HG02970 (cell line): ENCODE measurements at regions not wholly inside any gene's neighbourhood (a gene's known extent, or its start where the extent isn't known, plus 50 kb on each side); places are given as distances from the start of the nearest gene placed in this dataset.

Source experiments
- ATAC-seq: cut with Tn5 transposase; IDR thresholded peaks from one replicate; pipeline ENCODE4 v1.9.1; 2021; ENCODE audit warnings: mild to moderate bottlenecking, moderate library complexity, moderate number of reproducible peaks; ENCODE audit not compliant: unreplicated experiment, low FRiP score

DNA sequence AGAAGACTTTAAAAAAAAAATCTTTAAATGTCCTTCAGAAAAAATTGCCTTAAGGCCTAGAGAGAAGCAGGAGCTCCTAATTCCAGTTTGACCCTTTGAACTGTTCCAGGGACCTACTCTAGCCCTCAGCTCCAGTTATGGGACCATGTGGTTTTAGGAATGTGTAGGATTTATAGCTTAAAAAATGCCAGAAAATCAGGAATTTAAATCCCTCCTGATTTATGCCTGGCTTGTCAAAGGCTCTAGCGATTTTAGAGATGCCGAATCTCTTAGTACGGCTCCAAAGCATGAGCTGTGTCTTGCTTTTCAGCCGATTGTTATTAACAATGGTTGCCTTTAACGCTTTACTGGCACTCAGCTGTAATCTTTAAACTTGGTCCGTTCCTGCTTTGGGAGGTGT, 130.6 kb upstream of the NPVF start:
- ATAC-seq, result no peak

DNA sequence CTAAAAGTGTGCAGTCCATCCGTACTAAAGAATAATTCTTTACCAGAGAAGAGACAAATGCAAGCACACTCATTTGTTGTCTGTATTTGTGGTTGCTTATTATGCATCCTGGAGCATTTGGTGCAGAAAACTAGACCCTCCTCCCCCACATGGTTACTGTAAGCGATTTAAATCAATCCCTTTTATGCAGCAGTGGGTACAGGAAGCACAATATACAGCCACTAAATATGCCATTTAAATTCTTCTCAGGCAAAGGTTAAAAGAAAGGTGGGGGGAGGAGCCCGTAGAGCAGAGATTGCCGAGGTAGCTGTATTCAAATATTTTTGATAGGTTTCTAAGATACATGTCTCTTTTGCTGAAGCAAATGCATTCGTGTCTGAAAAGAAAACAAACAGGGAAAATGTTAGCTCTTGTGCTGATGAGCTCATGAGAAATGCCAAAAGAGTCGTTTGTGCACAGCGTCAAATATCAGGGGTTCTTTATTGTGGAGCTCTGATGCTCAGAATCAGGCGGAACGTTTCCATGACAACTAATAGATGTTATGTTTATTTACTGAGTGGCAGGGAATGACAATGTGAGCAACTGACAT, 131.3 kb upstream of the NPVF start:
- no peak for ATAC-seq

DNA sequence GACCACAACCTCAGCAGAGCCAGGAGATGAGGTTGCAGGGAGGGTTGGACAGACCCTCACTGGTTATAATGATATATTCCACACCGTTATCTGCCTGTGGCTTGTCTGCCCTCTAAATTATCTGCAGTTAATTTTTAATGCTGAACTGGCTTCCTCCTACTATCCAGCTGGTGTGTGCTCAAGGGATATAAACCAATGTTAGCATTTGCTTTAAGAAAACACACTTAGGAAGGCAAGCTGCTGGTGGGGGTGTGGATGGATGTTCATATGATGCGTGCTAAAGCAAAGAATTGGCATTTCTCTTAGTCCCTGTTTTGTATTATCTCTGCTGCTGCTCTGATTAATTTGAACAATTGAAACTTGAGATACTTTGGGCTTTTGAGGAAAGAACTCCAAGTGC, 132.2 kb upstream of the NPVF start:
- no peak for ATAC-seq

DNA sequence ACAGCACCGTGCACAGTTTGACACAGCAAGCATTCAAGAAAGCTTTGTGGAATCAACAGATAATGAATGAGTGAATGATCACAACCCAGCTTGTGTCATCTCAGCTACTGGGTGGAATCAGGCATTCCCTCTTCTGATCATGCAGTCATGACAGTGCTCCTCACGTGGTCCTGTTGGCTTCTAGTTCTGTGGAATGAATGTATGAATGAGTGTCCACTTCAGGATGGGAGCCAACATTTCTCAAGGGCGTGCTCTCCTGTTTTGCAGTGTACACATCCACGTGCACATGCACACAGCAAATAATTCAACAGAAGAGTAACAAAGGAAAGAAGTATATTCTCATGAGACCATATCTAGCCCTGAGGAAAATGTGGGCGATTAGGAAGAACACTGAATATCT, 133.1 kb upstream of the NPVF start:
- ATAC-seq, result no peak

DNA sequence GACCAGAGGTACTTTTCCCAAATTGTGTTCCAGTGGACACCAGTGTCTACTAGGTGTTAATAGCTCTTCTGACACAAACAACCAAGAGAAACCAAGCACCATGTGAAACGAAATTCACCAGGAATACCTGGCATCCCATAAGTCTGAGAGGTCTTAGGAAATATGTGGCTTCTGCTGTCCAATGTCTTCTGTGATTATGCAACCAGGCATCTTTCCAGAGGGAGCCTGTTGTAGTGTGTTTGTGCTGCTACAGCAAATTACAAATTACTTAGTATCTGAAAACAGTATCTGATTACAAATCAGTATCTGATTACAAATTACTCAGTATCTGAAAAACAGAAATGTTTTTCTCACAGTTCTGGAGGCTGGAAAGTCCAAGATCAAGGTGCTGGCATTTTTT, 133.6 kb upstream of the NPVF start:
- ATAC-seq, result no peak

DNA sequence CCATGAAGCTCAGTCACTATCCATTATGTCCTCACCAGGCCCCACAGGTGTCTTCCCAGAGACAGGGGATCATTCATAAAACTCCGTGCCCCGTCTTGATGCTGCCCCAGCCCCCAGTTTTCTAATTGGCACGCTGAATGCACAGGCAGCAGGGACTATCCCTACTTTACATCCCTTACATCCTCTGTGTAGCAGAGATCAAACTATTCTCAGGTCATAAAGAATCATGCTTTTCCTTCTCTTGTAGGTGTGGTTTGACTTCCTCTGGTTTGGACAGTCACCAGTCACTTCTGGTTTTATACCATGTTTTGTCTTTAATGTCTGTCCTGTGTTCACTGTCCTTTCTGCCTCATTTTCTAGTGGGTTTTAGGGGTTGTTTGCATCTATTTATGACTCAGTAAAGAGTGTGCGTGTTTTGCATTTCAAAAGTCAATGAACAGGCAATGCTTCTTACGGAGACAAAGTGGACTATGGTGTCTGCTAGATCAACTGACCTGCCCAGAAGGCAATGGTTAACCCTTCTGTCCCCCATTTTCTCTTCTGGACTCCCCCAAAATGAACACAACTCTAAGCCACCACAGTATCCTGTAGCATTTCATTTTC, 140.4 kb upstream of the NPVF start:
- no peak for ATAC-seq

DNA sequence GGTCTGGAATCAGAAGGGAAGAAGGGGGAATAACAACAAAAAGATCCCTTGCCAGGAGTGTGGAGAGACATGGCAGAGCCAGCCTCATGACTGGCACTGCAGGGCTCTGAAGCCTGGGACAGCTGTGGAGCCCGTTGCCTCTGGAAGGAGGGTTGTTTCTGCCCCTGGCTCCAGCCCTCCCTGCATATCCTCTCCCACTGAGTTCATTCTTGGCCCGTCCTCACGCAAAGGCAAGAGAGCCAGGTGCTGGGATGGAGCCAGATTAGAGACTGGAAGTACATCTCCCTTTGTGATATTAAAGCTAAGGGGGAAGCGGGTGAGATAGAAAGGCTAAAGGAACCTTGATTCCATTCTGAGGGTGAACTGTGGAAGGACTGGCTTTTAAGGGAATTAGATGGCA, 141.5 kb upstream of the NPVF start:
- no peak for ATAC-seq

DNA sequence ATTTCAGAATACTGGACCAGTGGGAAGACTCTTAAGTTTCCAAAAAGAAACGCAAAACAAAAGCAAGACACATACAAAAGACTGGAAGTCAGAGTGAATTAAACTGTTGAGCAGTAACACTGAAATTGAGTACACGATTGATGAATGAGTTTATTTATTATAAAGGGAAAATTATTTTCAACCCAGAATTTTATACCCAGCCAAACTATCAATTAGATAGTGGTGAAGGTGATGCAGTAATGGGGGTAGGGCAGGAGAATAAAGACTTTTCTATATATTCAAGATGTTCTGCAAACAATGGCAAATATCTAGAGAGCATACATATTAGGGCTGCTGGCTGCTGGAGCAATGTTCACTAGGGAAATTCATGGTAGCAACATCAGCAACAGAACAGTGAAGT, 143.7 kb upstream of the NPVF start:
- no peak for ATAC-seq

DNA sequence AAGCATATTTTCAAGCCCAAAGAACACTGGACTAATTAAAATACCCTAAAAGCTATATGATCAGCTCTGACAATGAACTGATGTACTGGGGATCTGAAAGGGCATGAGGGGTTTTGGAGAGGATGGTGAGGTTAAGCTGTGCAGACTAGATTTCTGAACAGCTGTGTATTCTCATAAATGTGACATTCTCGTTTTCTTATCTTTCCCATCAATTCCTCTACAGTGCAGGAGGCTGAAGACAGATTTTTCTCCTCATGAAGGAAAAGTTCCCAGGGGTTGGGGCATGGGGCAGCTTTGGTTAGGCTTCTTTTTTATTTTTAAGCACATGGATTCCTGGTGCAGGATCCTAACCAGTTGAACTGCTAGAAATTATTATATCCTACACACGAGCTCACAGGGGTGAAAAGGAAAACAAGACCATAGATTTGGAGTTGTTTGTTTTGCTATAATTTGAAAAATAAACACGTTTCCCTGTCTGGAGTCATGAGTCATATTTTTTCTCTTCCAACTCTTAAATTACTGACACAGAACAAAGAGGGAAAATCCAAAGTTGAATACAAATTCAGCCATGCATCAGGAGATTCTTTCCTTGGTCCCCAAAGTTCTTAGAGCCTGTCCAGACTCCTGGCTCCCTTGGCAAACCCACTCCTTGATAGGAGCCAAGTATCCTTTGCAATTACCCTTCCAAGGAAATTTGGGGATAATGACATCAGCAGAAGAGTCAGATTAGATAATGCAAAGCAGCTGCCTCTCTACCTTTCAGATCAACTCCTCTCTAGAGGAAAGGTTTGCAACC, 147.7 kb upstream of the NPVF start:
- ATAC-seq, result no peak

DNA sequence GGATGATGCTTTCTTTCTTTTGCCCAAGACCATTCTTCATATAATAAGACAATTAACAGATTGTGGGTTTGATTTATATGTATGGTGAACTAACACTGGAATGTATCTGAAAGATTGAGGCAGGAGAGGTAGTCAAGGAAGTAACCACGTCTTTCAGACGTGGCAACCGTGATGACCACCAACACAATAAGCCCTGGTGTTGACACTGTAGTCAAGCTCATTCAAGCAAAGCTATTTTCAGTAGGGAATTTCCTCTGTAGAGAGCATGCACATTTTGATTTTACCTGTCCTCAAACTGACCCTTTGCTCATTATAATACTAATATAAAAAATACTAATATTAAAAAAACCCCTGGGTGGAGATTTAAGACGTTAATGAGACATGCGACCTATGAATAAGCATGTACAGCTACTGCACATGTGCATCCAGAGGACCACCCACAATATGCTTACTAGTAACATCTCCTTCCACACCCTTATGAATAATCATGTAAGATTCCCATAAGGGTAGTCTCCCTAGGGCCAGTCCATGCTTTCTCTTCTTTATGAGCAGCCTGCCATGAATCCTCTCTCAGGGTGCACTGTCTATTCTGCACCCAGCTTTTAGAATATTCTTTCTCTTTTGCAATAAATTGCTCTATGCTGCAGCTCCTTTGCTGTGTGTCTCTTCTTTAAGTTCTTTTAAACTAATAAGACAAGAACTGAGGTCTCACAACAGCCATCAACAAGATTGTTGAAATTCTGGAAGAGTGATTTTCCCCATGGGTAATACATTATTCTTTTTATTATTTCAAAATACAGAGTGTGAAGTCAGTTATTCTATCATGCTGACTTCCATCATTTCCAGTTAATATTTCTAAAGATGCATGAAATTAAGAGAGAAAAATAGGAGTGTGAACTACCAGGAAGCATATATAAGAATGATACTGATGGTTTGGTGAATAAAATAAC, 151.3 kb upstream of the NPVF start:
- no peak for ATAC-seq

DNA sequence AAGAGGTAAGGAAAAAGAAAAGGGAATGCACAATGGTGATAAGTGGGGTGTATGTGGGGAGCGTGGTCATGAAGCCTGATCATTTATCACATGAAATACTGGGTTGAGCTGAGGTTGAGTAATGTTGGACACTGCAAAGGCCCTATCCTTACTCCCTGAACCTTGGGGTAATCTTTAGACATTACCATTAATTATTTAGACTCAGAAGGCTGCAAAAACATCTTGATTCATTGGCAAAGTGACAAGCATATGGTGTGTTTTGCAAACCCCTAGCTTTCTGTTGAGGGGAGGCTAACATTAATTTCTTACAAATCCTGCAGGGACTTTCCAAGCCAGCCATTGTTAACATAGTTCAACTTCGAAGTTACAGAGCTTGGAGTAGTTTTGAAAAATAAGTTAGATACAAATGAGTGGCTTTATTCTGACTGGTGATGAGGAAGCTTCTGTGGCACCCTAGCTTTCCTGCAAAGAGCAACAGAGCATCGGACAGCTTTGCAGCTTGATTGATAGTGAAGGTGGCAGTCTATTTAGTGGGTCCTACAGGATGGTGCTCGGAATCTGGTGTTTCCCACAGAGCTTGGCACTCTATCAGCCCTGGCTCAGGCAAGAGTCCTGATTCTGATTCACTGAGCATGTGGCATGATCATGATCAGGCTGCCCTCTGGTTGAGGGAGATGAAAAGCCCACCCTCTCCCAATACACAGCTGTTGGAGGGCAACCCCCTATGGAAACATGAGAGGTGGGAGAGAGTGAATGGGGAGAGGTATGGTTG, 153.7 kb upstream of the NPVF start:
- no peak for ATAC-seq

DNA sequence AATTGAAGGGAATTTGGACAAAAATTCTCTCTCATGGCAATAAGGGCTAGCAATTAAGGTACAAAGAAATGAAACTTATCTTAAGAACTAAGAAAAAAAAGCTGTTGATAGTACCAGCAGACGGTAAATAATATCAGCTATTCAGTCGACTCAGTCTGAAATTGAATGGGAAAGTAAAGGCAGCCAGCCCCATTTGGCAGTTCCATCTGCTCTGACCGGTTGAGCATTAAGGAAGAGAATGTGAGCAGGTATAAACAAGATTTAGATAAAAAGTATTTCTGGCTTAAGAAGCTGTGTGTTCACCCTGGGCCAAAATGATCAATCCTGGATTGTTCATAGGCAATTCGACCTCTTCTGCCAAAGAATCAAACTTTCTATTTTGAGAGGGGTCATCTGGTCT, 154.6 kb upstream of the NPVF start:
- no peak for ATAC-seq

DNA sequence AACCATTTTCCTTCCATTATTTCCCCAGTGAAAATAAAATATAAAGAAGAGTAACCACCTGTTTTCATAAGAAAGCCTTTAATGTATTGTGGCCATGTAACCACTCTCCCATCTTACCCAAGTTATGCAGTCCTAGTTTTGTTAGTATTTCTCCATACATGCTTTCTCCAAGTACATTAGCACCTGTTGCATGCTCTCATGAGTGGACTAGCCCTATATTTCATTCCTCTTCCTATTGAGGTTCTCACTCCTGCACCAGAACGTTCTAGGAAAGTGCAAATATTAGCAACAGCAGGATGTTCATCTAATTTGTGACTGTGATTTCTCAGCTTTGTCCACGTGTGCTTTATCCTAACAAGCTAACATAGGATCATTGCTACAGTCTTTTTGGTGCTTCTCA, 155.1 kb upstream of the NPVF start:
- no peak for ATAC-seq

DNA sequence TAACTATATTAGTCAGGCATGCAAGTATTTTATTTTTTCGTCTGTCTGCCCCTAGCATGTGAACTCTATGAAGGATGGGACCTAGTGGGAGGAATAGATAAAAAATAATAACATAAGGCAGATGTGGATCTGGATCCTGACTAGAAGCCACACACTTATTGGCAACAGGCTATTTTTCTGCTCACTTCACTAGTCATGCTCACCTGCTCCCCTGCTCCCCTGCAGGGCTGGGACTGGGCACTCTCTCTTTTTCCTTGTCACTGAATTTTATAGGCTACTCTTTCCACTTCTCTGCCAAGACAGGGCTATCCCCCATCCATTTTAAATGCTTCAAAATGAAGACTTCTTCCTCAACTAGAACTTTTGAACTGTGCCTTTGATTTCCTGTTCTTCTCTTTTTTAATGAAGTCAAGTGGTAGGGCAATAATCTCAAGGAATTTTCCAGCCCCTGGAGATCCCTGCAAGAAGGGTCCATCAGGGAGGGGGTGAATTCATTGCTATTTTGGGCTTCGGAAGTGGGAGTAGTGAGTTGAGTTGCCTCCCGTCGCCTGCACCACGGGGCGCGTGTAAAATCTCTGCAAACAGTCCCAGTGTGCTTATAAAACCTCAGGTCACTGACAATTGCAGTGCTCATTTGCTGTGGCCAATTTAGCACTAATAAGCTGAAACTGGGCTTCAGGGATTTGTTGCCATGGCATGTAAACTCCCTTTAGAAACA, 156.7 kb upstream of the NPVF start:
- no peak for ATAC-seq

DNA sequence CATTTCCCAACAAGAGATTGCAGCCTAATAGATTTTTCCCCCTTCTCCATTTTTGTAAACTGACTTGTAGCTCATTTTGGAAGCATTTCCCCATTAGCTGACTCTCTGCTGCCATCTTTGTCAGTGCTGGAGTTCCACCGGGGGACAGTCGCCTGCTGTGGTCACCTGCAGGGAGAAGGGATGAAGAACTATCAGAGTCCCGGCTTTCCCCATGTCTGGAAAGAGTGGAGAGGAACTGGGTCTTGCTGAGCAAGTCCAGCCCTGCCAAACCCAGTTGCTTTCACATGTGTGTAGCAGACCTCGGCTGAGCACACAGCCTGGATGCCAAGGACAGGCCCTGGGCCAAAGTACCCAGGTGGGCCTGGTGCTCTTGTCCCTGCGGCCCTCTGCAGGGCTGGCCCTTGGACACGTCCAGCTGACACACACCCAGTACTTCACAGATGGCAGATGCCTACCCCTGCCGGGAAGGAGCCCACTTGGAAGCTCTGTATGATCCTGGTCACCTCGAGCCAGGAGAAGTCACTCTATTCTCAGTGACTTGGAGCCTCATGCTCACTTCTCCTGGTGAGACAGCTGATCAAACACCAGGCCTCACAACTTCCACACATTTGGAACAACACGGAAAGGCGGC, 157.3 kb upstream of the NPVF start:
- no peak for ATAC-seq

DNA sequence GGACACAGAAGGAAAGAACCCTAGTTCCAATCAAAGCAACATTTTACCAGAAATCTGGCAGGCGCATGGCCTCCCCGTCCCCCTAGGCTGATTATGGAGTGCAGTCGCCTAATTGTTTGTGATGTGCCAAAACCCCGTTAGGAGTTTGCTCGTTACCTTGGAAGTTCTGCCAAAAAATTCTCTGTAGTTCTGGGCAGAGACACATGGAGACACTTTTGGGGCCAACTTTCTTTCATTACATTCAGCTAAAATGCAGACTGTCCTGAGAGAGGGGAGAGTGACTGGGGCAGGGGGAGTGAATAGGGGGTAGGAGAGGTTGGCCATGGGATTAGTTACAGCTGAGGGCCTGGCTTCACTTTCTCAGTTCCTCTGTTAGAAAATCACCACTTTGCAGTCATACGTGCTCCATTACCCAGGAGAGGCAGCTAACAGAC, 158.0 kb upstream of the NPVF start:
- no peak for ATAC-seq

DNA sequence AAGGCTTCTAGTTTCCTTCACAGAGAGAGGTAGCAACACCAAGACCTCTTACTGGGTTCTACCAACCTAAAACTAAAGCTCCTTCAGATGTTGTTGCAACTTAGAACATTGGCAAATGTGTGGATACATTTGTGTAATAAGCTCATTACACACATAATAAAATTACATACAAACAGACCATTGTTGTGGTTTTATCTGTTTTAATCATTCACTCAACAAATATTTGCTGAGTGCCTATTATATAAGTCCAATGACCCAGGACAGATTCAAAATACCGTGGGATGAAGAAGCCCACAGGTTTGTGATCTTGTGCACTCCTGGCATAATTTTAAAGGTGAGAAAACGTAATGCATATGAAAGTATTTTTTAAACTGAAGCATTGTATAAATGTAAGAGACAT, 160.4 kb upstream of the NPVF start:
- ATAC-seq, result no peak

DNA sequence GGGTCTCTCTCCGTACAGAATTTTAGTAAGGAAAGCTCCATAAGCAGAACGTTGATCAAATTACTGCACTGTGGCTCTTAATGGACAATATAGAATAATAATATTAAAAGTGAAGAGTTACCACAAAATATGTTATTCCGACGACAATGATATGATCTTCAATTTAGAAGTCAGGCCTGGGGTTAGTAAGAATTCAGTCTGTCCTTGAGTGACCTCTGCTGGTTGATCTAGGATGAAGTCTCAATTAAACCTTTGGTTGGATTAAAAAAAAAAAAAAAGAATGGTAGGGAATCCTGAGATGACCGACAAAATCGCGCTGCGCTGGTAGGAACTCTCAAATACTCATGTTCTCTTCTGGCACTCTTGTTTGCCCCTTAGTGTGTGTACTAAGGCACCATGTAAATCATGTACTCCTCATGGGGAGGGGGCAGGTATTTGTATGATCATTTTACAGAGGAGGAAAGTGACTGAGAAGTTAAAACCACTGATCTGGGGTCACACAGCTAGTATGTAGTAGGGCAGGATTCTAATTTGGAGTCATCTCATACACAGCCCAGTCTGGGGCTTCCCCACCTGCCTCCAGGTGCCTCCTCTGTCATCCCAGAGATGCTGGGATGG, 161.3 kb upstream of the NPVF start:
- no peak for ATAC-seq
